ENCODE measurements at regions not wholly inside any gene's neighbourhood (a gene's known extent, or its start where the extent isn't known, plus 50 kb on each side); places are given as distances from the start of the nearest gene placed in this dataset.
"Not testable (repeated sequence)": the region's sequence is repeated elsewhere in the genome, so short reads cannot be mapped to it uniquely, and the experiment has no call there.

DNA sequence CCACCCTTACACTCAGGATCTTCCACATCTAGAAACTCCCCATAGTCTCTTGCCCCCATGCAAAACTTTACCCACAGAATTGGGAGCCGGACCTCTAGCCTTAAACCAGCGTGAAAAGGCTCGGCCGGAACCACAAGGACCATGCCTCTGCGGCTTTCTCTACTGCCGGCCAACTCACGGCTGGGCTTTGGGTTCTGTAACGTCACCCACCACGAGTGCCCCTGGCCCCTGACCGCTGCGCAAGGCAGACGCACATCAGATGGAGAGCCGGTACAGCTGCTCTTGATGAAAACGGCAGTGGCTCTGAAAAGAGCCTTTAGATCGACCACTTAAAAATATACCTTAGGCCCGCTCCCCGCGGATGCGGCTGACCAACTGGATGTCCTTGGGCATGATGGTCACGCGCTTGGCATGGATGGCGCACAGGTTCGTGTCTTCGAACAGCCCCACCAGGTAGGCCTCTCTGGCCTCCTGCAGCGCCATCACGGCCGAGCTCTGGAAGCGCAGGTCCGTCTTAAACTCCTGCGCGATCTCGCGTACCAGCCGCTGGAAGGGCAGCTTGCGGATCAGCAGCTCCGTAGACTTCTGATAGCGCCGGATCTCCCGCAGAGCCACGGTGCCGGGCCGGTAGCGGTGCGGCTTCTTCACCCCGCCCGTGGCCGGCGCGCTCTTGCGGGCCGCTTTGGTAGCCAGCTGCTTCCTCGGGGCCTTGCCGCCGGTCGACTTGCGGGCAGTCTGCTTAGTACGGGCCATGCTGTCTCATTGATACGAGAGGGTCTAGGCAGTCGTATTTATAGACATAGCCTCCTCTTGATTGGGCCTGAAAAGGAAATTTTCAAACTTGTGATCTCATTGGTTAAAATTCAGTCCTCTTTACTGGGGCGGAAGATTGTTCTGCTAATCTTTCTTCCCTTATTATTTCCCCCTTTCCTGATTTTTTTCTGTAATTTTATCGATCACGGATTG, 66.3 kb downstream of the FAM72C start:
- H3K36me3 Mint-ChIP-seq; H3K27ac ChIP-seq (ENCODE audit: low read length); H3K9me3 ChIP-seq (ENCODE audit: control insufficient read depth, insufficient read depth, low read length); H3K4me1 Mint-ChIP-seq; H3K4me3 ChIP-seq (ENCODE audit: low read length); H3K36me3 ChIP-seq (ENCODE audit: control insufficient read depth, insufficient read depth, low read length); H3K9me3 Mint-ChIP-seq; H3K27me3 Mint-ChIP-seq (ENCODE audit: low read depth in 2 of 2); H3K27me3 ChIP-seq (ENCODE audit: control insufficient read depth, insufficient read depth, low read length); H3K4me1 ChIP-seq (ENCODE audit: control insufficient read depth, insufficient read depth, low read length); H3K27ac Mint-ChIP-seq; intact Hi-C loops (cut with micrococcal nuclease): not testable (repeated sequence)
- WGBS (ENCODE audit: insufficient coverage), result 3% methylated on average over 26 of the region's 62 CpGs
- peak in 2 of 3 donors; percentile 22 to 36 for ATAC-seq
- peak overlapping the region; percentile 81 for H3K4me3 Mint-ChIP-seq
- peak in 1 of 2 donors; percentile 30 for DNase-seq

- H3K36me3 ChIP-seq (ENCODE audit: control insufficient read depth, insufficient read depth, low read length); H3K4me1 Mint-ChIP-seq; H3K27ac ChIP-seq (ENCODE audit: low read length); H3K9me3 ChIP-seq (ENCODE audit: control insufficient read depth, insufficient read depth, low read length); H3K27me3 Mint-ChIP-seq (ENCODE audit: low read depth in 2 of 2); H3K9me3 Mint-ChIP-seq; intact Hi-C loops (cut with micrococcal nuclease); H3K27ac Mint-ChIP-seq; H3K4me1 ChIP-seq (ENCODE audit: control insufficient read depth, insufficient read depth, low read length); H3K36me3 Mint-ChIP-seq; H3K4me3 ChIP-seq (ENCODE audit: low read length); H3K27me3 ChIP-seq (ENCODE audit: control insufficient read depth, insufficient read depth, low read length); DNase-seq: not testable (repeated sequence)
- 40% methylated on average over 1 of the region's 12 CpGs for WGBS (ENCODE audit: insufficient coverage)
- H3K4me3 Mint-ChIP-seq, result peak overlapping the region; percentile 35
- peak; percentile 82 to 89 (median 86) for ATAC-seq
Observed at GRCh38 chr1:143904622-143904979, 67.2 kb downstream of the FAM72C start.

DNA sequence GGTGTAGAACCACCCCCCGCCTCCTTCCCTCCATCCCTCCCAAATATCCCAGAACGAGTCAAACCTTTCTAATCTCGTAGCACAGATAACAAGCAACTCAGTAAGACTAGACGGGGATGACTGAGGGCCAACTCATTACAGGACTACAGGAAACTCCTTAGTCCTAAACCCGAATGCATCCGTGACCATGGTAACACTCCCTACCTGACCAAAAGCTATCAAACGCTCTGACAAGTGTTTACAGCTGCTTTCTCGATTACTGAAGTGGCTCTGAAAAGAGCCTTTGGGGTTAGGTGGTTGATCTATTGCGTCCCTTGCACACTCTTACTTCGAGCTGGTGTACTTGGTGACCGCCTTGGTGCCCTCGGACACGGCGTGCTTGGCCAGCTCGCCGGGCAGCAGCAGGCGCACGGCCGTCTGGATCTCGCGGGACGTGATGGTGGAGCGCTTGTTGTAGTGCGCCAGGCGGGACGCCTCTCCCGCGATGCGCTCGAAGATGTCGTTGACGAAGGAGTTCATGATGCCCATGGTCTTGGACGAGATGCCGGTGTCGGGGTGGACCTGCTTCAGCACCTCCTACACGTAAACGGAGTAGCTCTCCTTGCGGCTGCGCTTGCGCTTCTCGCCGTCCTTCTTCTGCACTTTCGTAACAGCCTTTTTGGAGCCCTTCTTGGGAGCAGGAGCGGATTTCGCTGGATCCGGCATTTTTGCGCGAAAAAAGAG, 67.7 kb downstream of the FAM72C start:
- H3K4me3 ChIP-seq (ENCODE audit: low read length); H3K27ac Mint-ChIP-seq; H3K36me3 Mint-ChIP-seq; H3K9me3 ChIP-seq (ENCODE audit: control insufficient read depth, insufficient read depth, low read length); H3K36me3 ChIP-seq (ENCODE audit: control insufficient read depth, insufficient read depth, low read length); H3K27ac ChIP-seq (ENCODE audit: low read length); H3K27me3 ChIP-seq (ENCODE audit: control insufficient read depth, insufficient read depth, low read length); intact Hi-C loops (cut with micrococcal nuclease); H3K4me1 ChIP-seq (ENCODE audit: control insufficient read depth, insufficient read depth, low read length); H3K9me3 Mint-ChIP-seq; H3K4me1 Mint-ChIP-seq; H3K27me3 Mint-ChIP-seq (ENCODE audit: low read depth in 2 of 2): not testable (repeated sequence)
- WGBS (ENCODE audit: insufficient coverage), result 75% methylated on average over 34 of the region's 48 CpGs
- ATAC-seq, result peak in 2 of 3 donors; percentile 13 to 34
- peak overlapping the region; percentile 35 for H3K4me3 Mint-ChIP-seq
- peak in 1 of 2 donors; percentile 18 for DNase-seq

GRCh38 chr1:143896377-143896776, 75.4 kb downstream of the FAM72C start:
- H3K4me1 Mint-ChIP-seq; H3K36me3 Mint-ChIP-seq; H3K27me3 Mint-ChIP-seq (ENCODE audit: low read depth in 2 of 2); H3K36me3 ChIP-seq (ENCODE audit: control insufficient read depth, insufficient read depth, low read length); H3K4me3 Mint-ChIP-seq; H3K9me3 Mint-ChIP-seq; ATAC-seq; H3K4me1 ChIP-seq (ENCODE audit: control insufficient read depth, insufficient read depth, low read length); H3K27me3 ChIP-seq (ENCODE audit: control insufficient read depth, insufficient read depth, low read length); intact Hi-C loops (cut with micrococcal nuclease); DNase-seq; H3K4me3 ChIP-seq (ENCODE audit: low read length); H3K27ac Mint-ChIP-seq; H3K27ac ChIP-seq (ENCODE audit: low read length); H3K9me3 ChIP-seq (ENCODE audit: control insufficient read depth, insufficient read depth, low read length): not testable (repeated sequence)
- no CpG with 5 or more reads among the region's 1 CpG for WGBS (ENCODE audit: insufficient coverage)

DNA sequence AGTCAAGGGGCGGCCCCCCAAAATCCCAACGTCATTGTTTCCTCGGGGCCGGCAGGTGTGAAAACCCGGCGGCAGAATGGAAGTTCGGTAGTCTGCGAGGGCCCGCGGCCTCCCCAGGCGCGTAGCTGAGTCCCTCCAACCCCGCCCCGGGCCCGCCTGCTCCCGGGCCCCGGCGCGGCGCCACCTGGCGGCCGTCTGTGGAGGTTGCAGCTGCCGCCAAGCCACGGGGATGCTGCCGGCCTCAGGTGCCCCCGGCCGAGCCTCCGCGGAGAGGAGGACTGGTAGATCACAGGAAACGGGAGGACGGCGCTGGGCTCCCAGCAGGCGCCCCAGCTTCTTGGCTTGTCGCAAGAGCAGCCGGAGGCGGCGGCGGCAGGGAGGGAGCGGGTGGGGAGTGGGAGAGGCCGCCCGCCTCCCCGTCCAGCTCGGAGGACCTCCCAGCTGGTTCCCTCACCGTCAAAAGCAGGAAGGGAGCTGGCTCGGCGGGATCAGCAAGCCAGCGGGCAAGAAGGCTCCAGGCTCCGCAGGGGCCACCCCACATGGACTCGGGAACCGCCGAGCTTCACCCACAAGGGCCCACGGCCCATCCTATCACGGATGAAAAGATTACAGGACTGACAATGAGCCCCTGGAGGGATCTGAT, 86.7 kb downstream of the FAM72C start:
- H3K27ac ChIP-seq (ENCODE audit: low read length); H3K27ac Mint-ChIP-seq; H3K4me1 ChIP-seq (ENCODE audit: control insufficient read depth, insufficient read depth, low read length); H3K9me3 Mint-ChIP-seq; H3K4me3 ChIP-seq (ENCODE audit: low read length); H3K36me3 ChIP-seq (ENCODE audit: control insufficient read depth, insufficient read depth, low read length); intact Hi-C loops (cut with micrococcal nuclease); H3K9me3 ChIP-seq (ENCODE audit: control insufficient read depth, insufficient read depth, low read length); H3K4me1 Mint-ChIP-seq; H3K27me3 Mint-ChIP-seq (ENCODE audit: low read depth in 2 of 2); H3K36me3 Mint-ChIP-seq; H3K27me3 ChIP-seq (ENCODE audit: control insufficient read depth, insufficient read depth, low read length): not testable (repeated sequence)
- WGBS (ENCODE audit: insufficient coverage), result 0% methylated on average over 17 of the region's 53 CpGs
- ATAC-seq (peak; percentile 92 to 97 (median 93)), DNase-seq (peak; percentile 48 to 70)
- H3K4me3 Mint-ChIP-seq, result peak overlapping the region; percentile 62

DNA sequence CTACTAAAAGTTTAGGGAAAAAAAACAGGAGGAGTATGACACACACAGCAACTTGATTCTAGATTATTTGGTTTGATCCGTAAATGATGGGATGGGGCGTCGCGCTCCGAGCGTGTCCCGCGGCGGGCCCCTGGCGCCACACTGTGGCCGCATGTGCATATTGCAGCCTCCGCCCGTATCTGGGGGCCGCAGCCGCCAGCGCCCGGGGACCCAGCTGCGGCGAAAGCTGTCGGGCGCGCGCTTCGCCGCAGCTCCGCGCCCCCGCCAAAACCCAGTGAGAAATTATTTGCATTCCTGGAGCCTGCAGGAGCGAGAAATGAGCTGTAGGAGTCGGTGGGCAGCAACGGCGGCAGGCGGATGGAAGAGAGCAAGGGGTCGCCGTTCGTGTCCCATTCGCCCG, 87.3 kb downstream of the FAM72C start:
- ATAC-seq, result peak; percentile 88 to 93 (median 89)
- H3K36me3 ChIP-seq (ENCODE audit: control insufficient read depth, insufficient read depth, low read length); H3K4me1 ChIP-seq (ENCODE audit: control insufficient read depth, insufficient read depth, low read length); H3K27ac Mint-ChIP-seq; H3K36me3 Mint-ChIP-seq; H3K9me3 Mint-ChIP-seq; H3K9me3 ChIP-seq (ENCODE audit: control insufficient read depth, insufficient read depth, low read length); H3K4me1 Mint-ChIP-seq; intact Hi-C loops (cut with micrococcal nuclease); H3K27me3 Mint-ChIP-seq (ENCODE audit: low read depth in 2 of 2); H3K27me3 ChIP-seq (ENCODE audit: control insufficient read depth, insufficient read depth, low read length); H3K27ac ChIP-seq (ENCODE audit: low read length); H3K4me3 ChIP-seq (ENCODE audit: low read length): not testable (repeated sequence)
- peak in 1 of 2 donors; percentile 16 for DNase-seq
- WGBS (ENCODE audit: insufficient coverage), result 0% methylated on average over 24 of the region's 38 CpGs
- peak overlapping the region; percentile 75 for H3K4me3 Mint-ChIP-seq

GRCh38 chr1:143879757-143880536, 91.8 kb downstream of the FAM72C start:
- H3K9me3 Mint-ChIP-seq; H3K27ac Mint-ChIP-seq; DNase-seq; H3K27me3 Mint-ChIP-seq (ENCODE audit: low read depth in 2 of 2); H3K36me3 ChIP-seq (ENCODE audit: control insufficient read depth, insufficient read depth, low read length); H3K4me1 ChIP-seq (ENCODE audit: control insufficient read depth, insufficient read depth, low read length); H3K4me3 Mint-ChIP-seq; H3K4me1 Mint-ChIP-seq; H3K9me3 ChIP-seq (ENCODE audit: control insufficient read depth, insufficient read depth, low read length); intact Hi-C loops (cut with micrococcal nuclease); H3K27ac ChIP-seq (ENCODE audit: low read length); H3K36me3 Mint-ChIP-seq; H3K4me3 ChIP-seq (ENCODE audit: low read length); H3K27me3 ChIP-seq (ENCODE audit: control insufficient read depth, insufficient read depth, low read length); ATAC-seq: not testable (repeated sequence)
- no CpG with 5 or more reads among the region's 4 CpGs for WGBS (ENCODE audit: insufficient coverage)

Data from natural killer cell (primary cell).